ENCODE measurements at regions not wholly inside any gene's neighbourhood (a gene's known extent, or its start where the extent isn't known, plus 50 kb on each side); places are given as distances from the start of the nearest gene placed in this dataset.

GRCh38 chr12:93089805-93090569 is 160.9 kb upstream of the EEA1 start:
- no peaks in the 10 kb centered on the region for H3K9me2 ChIP-seq (ENCODE audit: insufficient read depth, low read length)
- TF ChIP-seq TAF1 (IDR thresholded peaks at IDR 0.05; ENCODE audit: low read depth): no peak
- no peak for TF ChIP-seq EP300 (conservative IDR thresholded peaks at IDR 0.05; ENCODE audit: poor library complexity, severe bottlenecking)
- no peak for TF ChIP-seq POLR2AphosphoS5 (IDR thresholded peaks at IDR 0.05)
- no peak for TF ChIP-seq REST (IDR thresholded peaks at IDR 0.05; ENCODE audit: borderline replicate concordance)
- TF ChIP-seq RAD21 (conservative IDR thresholded peaks at IDR 0.05): no peak
- no peak for TF ChIP-seq SMC3 (conservative IDR thresholded peaks at IDR 0.05; ENCODE audit: poor library complexity)
- no peak for TF ChIP-seq CTCF (IDR thresholded peaks at IDR 0.05; ENCODE audit: poor library complexity, severe bottlenecking)
- TF ChIP-seq MXI1 (conservative IDR thresholded peaks at IDR 0.05; ENCODE audit: poor library complexity, severe bottlenecking): no peak
- TF ChIP-seq EZH2 (IDR thresholded peaks at IDR 0.05; ENCODE audit: borderline replicate concordance, insufficient read depth, low read length, poor library complexity, severe bottlenecking): no peak
- H2AFZ ChIP-seq (ENCODE audit: low read depth, low read length): no peak overlapping the region
- no peaks in the 10 kb centered on the region for H3K27me3 ChIP-seq (ENCODE audit: insufficient read depth, low read depth, low read length)
- H3K79me2 ChIP-seq (replicated peaks; ENCODE audit: insufficient read depth, low read length): no peaks in the 10 kb centered on the region
- H3K27ac ChIP-seq (ENCODE audit: low read length): no peak overlapping the region
- no peak overlapping the region for H3K4me2 ChIP-seq (ENCODE audit: low read length)
- no peak overlapping the region for H3K4me3 ChIP-seq (ENCODE audit: low read length)
- no peaks in the 10 kb centered on the region for H4K20me1 ChIP-seq (ENCODE audit: insufficient read depth)
- no peak overlapping the region for H3K9ac ChIP-seq (ENCODE audit: low read length)
- H3F3A ChIP-seq (ENCODE audit: insufficient read depth, low read length, poor library complexity, severe bottlenecking): no peaks in the 10 kb centered on the region
- no peaks in the 10 kb centered on the region for H3K36me3 ChIP-seq (ENCODE audit: insufficient read depth, low read length)
- no peaks in the 10 kb centered on the region for H3K9me3 ChIP-seq (ENCODE audit: low read length)

- Histone ChIP-seq H3K36me3 (ENCODE audit: insufficient read depth, low read length) (no peaks in the 10 kb centered on the region), H3K9ac (ENCODE audit: low read length) (no peak overlapping the region), H3K27ac (ENCODE audit: low read length) (no peak overlapping the region), H4K20me1 (ENCODE audit: insufficient read depth) (no peaks in the 10 kb centered on the region), H3K27me3 (ENCODE audit: insufficient read depth, low read depth, low read length) (no peaks in the 10 kb centered on the region), H3F3A (ENCODE audit: insufficient read depth, low read length, poor library complexity, severe bottlenecking) (no peaks in the 10 kb centered on the region), H3K79me2 (replicated peaks; ENCODE audit: insufficient read depth, low read length) (no peaks in the 10 kb centered on the region), H2AFZ (ENCODE audit: low read depth, low read length) (no peak overlapping the region), H3K9me3 (ENCODE audit: low read length) (no peaks in the 10 kb centered on the region), H3K4me2 (ENCODE audit: low read length) (no peak overlapping the region), H3K4me3 (ENCODE audit: low read length) (no peak overlapping the region), H3K9me2 (ENCODE audit: insufficient read depth, low read length) (no peaks in the 10 kb centered on the region)
- TF ChIP-seq RAD21 (conservative IDR thresholded peaks at IDR 0.05) (no peak), POLR2AphosphoS5 (IDR thresholded peaks at IDR 0.05) (no peak), SMC3 (conservative IDR thresholded peaks at IDR 0.05; ENCODE audit: poor library complexity) (no peak), CTCF (IDR thresholded peaks at IDR 0.05; ENCODE audit: poor library complexity, severe bottlenecking) (no peak), TAF1 (IDR thresholded peaks at IDR 0.05; ENCODE audit: low read depth) (no peak), EZH2 (IDR thresholded peaks at IDR 0.05; ENCODE audit: borderline replicate concordance, insufficient read depth, low read length, poor library complexity, severe bottlenecking) (no peak), REST (IDR thresholded peaks at IDR 0.05; ENCODE audit: borderline replicate concordance) (no peak), MXI1 (conservative IDR thresholded peaks at IDR 0.05; ENCODE audit: poor library complexity, severe bottlenecking) (no peak), EP300 (conservative IDR thresholded peaks at IDR 0.05; ENCODE audit: poor library complexity, severe bottlenecking) (no peak)
Observed at GRCh38 chr12:93090731-93091172, 161.7 kb upstream of the EEA1 start.

Measured in neural cell (in vitro differentiated cells).